COLO668 (cell line): ENCODE measurements at regions not wholly inside any gene's neighbourhood (a gene's known extent, or its start where the extent isn't known, plus 50 kb on each side); places are given as distances from the start of the nearest gene placed in this dataset.

Source experiments
- DNase-seq: peaks from one replicate; lab custom pipeline; 2025; ENCODE audit not compliant: unreplicated experiment; lab: John Stamatoyannopoulos, UW

DNA sequence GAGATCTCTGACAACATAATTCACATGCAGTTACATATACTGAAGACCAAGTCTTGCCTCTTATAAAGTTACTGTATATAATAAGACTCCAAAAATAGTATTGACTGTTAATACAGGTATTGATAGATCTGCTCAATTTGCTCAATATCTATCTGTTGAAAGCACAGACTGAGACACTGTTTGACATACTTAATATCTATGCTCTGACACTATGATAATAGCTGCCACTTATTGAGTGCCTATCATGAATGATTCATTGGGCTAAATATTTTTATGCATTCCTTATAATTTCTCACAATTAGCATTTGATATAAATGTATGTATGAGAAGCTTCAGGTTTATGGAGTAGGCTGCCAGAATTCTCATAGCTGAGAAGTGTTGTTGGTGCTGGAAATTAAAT, 1600.9 kb upstream of the IGFBP7 start:
- no peak for DNase-seq

DNA sequence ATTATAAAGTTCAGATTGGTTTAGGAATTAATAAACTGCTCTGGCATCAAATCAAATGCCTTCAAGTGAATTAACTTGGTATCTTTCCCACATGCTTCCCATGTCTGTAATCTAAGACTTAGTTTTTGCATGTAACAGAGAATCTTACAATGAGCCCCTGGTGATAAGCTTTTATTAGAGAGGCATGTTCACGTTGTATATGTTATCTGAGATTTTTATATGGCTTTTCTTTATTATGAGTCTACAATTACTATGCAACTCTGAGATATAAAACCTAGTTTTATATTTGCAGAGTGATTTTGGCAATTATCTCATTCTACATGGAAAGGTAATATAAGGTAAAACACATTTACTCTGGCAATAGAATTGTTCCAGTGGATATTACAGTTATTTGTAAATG, 1578.4 kb upstream of the IGFBP7 start:
- DNase-seq, result no peak

DNA sequence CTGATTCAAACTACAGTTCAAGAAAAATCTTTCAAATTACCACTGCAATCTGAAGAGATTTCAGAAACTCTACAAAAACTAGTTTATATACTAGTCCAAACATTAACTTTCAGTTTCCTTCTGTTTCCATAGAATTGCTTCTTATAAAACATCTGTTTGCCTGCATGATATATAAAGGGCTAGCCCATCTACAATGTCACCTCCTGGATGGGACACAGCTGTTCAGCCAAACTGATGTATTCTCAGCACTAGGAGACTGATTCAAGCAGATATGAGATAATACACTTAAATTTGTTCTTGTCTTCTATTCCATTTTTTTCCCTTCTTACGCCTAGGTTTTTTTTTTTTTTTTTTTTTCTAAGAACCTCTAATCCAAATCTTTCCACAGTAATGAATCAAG, 1569.7 kb upstream of the IGFBP7 start:
- DNase-seq, result no peak

DNA sequence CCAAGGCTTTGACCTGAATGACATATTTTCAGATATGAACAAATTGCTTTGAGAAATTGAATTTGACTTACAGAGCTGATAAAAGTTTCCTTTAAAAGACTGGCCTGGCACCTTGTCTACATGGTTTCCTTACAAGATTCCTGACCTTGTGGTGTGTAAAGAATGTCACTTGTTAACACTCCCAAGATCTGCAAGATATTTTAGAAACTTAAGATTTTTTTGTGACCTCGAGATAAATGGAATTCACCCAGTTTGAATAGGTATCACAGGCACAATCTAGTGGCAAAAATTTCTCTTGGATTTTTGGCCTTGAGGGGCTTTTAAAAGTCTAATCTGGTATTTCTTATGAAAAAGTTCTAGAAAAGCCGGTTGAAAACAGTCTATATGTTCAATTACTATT, 1568.9 kb upstream of the IGFBP7 start:
- no peak for DNase-seq

DNA sequence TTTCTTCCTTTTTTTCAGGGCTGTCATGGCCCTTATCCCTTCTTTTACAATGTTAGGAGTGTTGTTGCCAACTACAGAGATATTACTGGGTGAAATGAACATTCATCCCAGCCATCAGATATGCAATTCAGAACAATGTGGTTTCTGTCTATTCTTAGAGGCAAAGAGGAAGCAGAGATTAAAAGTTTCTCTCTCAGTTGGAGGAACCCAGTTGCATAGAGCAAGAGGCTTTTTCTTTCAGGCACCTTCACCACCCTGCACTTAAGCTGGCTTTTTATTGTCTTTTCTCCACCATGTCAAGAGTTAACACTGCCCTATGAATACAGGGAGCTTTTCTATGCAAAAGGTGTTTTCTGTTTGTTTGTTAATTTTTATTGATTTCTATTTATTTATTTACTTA, 1559.6 kb upstream of the IGFBP7 start:
- no peak for DNase-seq

DNA sequence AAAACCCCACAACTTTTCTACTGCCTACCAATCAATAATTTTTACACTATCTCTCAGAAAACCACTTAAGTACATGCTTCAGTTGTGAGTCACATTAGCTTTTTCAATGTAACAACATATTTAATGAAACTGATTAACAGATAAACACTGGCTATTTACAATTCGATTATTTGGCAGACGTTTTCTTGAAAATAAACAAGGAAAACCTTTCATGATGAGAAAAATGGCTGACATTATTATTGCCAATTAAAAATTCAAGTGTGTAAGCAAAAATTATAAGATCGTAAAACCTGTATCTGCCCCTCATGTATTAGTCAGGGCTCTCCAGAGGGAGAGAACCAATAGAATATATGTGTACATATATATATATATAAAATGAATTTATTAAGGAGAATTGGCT, 1555.5 kb upstream of the IGFBP7 start:
- DNase-seq, result no peak

DNA sequence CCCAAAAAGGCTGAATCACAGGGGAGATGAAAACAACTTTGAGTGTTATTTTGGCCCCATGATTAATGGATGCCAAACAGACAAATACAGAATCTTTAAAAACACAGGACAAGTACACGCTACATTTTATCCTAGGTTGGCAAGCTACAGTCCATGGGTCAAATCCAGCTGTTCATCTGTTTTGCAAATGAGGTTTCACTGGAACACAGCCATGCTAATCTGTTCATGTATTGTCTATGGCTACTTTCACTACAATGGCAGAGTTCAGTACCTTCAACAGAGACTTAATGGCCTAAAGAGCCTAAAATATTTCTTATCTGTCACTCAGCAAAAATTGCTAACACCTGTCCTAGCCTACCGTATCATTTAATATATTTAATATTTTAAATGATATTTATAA, 1548.5 kb upstream of the IGFBP7 start:
- DNase-seq, result no peak

DNA sequence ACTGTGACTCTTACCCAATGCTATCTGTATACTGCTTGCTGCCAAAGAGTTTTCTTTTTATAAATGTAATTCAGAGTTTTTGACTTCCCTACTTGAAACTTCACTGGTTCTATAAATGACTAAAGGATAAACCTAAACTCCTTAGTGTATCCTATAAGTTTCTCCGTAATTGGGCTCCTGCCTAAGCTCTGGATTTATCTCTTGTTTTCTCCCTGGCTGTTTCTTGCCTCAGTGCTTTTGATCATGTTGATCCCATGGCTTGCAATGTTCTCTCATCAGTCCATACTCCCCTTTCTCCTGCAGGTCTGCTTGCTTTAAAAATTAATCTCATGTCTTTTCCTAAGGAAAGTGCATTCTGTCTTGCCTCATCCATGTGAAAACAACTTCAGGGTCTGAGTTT, 1543.1 kb upstream of the IGFBP7 start:
- no peak for DNase-seq

DNA sequence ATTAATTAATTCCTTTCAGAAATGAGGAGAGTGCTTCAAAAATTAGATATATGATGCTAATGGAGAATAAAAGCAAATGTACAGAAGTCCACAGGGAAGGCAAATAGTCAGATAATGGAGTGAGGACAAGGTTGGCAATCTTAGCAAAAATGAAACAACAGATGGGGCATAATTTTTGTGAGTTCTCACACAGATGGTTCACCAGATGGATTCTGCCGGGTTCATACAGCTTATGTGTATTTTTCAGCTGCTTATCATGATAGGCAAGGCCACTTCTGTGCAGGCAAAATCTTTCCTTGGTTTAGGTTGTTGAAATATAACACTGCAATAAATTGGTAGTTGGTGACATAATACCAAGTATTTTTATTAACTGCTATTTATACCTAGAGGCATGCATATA, 1539.0 kb upstream of the IGFBP7 start:
- no peak for DNase-seq

DNA sequence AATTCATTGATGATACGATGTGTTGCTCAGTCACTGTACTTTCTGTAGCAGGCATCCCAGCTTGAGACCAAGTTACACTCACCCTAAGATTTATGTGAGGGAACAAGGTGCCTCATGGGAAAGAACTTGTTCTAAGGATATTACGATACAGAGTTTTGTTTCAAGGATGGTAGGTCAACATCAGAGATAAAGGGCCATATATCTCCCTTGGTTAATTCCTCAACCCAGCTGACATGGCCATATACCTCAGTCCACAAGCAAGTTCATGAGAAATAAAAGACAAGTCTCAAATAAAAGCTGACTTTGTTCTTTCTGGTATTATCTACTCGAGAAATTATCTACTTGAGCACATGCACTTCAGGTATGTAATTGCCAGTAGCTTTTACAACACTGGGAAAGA, 1535.9 kb upstream of the IGFBP7 start:
- no peak for DNase-seq

DNA sequence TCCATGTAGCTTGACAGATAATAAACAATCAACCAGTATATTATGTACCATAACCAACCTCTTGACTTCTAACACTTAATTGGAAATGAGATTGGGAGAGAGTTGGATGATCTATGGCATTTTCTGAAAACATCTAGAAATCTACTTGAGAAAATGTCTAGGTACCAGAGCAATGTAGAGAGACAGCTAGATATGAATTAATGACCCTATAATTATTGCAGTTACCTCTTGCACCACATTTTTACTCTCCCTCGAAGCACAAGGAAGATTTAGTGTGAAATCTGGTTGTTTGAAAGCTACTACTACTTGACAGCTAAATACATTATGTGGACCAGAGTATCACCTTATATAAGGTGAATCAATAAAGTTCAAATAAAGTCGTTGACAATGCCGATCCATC, 1534.4 kb upstream of the IGFBP7 start:
- DNase-seq, result no peak

DNA sequence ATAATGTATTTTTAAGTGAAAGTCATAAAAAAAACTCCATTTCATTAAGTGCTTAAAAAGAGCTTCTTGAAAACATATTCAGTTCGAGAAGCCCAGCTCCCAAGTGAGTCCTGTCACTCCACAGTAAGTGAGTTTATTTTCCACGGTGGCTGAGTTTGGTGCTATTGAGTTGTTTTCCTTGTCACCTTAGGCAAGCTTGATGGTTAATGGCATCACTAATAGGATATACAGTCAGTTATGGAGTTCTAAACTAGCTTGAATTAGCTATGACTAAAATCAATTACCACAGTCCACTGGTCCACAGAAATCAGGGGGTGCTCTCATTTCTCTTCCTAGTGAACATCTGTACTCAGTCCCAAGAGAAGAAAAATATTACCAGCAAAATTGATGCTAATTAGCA, 1526.2 kb upstream of the IGFBP7 start:
- DNase-seq, result no peak

DNA sequence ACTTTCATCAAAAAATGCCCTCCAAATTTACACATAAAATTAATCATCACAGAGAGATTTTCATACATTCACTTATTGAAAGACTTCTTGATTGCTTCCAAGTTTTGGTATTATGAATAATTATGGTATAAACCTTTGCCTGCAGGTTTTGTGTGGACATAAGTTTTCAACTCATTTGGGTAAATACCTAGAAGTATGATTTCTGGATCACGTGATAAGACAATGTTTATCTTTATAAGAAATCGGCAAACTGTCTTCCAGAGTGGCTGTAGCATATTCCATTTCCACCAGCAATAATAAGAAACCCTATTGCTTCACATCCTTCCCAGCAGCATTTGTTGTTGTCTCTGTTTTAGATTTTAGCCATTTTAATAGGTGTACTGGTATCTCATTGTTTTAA, 1507.0 kb upstream of the IGFBP7 start:
- no peak for DNase-seq

DNA sequence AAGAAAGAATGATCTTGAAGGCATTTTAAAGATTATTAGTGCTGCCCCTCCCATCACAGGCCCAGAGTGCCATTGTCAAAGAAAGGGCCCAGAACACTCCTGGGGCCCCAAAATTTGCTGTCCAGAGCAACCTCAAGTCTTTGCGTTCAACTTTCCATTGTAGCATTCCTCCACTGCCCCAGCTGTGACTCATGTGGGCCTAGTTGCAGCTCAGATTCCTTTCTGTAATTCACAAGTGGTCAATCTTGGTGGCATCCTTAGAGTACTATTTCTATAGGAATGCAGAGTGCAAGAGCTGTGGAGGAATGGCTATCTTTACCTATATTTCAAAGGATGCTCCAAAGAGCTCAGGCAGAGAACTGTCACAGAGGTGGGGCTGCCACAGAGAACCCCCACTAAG, 1500.8 kb upstream of the IGFBP7 start:
- no peak for DNase-seq

DNA sequence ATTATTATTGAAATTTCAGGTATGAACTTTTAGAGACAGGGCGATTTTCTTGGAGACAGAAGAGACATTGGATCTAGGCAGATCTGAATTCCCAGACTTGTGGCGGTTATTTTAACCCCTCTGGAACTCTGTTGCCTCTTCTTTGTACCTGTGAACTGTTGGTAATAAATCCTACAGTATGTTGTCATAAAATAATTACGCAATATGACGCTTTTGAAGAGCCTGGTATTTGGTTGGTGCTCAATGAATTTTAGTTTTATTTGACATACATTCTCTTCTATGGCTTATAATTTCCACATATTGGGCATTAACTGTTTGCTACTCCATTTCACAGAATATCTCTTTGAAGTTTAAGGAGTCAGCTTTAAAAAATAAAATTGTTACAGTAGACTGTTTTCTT, 1496.1 kb upstream of the IGFBP7 start:
- no peak for DNase-seq

DNA sequence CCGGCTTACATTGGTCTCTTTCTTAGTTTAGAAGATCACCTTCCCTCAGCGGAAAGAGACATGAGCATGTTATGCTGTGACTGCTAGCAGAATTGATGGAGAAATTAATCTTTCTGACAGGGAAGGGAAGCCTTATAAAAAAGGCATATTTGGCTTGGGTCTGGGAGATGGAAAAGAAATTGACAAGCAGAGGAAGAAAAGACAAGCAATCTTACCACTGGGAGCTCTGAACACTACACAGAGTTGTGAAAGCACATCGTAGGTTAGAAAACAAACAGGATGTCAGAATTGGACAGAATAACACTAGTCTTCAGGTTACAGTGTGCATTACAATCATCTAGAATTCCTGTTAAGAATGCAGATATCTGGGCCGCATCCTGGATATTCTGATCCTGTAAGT, 1493.8 kb upstream of the IGFBP7 start:
- no peak for DNase-seq

DNA sequence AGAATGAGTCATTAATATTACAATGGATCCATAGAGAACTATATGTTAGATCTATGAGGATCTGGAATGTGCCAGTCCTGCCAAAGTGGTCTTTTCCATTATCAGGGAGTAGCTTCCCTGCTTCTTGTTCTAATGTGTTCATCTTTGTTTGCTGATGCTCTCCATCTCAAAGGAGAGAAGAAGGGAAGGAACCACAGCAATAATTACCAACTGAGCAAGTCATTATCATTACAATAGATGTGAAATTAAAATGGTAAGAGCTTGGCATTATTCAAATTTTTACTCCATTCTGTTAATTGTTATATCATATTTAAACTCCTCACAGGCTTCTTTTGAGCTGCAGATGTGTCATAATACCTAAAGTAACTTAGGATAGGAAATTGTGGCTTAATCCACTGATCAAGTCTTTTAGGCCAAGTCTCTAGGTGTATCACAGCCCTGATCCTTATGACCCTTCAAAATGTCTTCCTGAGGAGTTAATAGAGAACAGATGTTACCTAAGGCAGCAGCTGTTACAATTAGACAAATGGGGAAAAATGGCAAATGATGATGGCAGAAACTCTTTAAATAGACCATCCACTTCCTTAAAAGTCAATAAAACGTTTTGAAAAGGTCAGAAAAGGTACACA, 1492.7 kb upstream of the IGFBP7 start:
- DNase-seq, result no peak

DNA sequence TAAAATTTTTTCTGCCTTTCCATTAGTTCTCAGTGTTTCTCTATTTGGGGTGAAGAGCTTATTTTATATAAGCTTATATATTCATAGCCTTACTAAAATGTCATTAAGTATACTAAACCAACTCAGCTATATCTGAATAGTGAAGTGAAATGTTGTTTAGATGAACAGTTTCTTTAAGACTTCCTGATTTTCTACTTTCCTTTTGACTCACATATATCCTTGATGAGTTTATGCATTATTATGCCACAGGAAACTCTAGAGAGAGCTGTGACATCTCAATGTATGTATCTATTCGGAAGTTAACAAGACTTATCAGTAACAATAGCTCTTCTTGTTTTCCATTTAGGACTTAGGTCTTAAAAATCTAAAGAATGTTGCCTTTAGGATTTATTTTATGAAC, 1491.8 kb upstream of the IGFBP7 start:
- DNase-seq, result no peak

DNA sequence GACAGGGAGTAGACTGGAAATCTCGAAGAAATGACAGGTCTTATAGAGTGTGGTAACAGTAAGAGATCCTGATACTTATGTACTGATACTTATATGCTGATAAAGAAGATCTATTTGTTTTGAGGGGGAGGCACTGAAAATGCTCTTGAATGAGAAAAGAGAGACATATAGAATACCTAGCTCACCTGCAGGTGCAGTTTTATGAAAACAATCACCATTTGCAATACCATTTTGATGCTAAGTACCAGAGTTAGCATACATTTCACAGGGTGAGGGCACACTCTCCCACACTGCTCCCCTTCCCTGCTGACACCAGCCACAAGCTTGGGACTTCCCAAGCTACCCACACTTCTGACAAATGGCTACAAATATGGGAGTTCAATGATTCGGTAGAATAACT, 1490.1 kb upstream of the IGFBP7 start:
- DNase-seq, result no peak

DNA sequence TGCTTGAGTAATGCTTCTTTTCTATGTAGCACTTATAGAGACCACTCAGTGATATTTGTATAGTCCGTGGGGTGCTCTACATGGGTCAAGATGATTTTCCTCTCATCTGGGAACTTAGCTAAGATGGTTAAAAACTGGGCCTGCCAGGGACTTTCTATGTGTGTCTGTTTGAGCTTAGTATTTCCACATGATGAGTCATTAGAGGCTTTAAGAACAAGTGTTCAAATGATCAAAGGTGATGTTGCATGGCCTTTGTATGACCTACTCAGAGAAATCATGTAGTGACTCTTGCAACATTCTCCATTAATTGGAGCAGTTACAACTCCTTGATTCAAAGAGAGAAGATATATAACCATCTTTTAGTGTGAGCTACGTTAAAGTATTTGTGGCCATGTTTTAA, 1480.5 kb upstream of the IGFBP7 start:
- no peak for DNase-seq

DNA sequence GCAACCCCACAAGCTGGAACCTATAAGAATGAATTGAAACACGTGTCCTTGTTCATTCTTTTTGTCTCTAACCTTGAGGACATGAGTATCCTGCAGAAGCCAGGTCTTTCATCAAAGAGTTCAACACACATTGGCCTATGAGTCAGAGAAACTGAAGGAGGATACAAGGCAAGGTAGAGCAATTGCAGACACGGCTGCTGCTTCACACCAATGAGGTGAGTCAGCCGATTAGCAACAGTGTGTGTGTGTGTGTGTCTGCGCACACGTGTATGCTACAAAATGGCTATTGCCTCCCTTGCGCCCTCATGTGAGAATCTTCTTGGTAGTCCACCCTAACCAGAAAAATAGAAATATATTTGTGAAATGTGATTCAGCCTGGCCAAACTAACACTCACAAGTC, 1477.7 kb upstream of the IGFBP7 start:
- no peak for DNase-seq

DNA sequence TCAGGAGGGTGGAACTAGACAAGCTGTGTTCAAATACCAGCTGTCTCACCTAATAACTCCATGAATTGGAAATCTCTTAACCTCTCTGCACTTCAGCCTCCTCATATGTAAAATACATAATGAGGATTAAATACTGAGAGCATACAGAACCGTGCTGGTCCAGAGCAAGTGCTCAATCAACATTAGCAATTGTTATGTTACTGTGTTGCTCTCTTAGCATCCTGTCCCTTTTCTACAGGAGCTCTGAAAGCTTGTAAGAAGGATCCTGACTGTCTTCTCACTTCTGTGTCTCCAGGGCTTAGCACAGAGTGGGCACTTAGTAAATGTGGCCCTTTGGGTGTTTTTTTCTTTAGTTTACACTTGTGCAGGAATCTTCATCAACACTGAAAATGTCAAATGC, 1456.1 kb upstream of the IGFBP7 start:
- no peak for DNase-seq

DNA sequence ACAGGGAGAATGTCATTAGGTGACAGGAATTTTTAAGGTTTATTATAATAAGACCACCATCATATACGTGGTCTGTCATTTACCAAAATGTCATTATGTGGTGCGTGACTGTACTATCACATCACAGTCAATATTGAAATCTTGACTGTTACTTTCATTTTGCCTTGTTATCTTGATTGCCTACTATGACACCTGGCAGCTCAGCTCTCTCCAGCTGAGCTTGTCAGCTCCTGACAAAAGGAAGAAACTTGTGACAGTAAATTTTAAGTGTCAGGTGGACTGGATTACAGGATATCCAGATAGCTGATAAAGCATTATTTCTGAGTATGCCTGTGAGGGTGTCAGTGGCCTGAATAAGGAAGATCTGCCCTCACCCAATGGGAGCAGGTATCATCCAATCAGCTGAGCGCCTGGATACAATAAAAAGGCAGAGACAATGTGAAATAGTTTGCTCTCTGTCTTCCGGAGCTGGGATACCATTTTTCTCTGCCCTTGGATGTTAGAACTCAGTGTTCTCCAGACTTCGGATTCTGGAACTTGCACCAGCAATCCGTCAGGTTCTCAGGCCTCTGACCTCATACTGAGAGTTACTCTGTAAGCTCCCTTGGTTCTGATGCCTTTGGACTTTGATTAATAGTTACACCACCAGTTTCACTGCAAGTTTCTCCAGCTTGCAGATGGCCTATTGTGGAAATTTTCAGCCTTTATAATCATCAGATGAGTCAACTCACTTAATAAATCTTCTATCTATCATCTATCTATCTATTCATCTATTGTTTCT, 1454.7 kb upstream of the IGFBP7 start:
- no peak for DNase-seq
